Amygdala (tissue), 56 donors: ENCODE measurements at regions not wholly inside any gene's neighbourhood (a gene's known extent, or its start where the extent isn't known, plus 50 kb on each side); places are given as distances from the start of the nearest gene placed in this dataset.

Experiments used
- DNase-seq, 56 donors: peaks; one replicate each; lab custom pipeline; 2025; lab: John Stamatoyannopoulos, UW

GRCh38 chr15:93307513-93307912 is 218.5 kb upstream of the RGMA start:
- no peak for DNase-seq

- DNase-seq: no peak
Measured at GRCh38 chr15:93305306-93305705, 216.3 kb upstream of the RGMA start.

- peak in 50 of 56 donors; percentile 32 to 91 (median 64) for DNase-seq
Measured at GRCh38 chr15:93302080-93302765, 213.2 kb upstream of the RGMA start.

- DNase-seq: no peak
Measured at GRCh38 chr15:93300796-93301195, 211.8 kb upstream of the RGMA start.

DNA sequence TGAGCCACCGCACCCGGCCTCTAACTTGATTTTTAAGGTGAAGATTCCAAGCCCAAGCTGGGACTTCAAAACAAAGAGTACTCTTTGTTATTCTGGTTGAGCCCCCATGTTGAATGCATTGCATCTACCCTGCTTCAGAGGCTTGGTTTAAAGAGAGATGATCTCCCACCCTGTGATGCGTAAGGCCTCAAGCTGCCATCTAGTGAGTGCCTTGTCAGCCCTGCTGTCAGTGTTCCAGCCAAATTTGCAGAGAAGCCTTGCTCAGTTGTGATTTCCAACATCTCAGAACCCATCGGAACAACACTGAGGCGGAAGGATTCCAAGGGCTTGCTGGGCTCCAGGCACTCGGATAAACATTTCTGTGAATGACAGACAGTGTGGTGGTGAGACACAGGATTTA is 210.7 kb upstream of the RGMA start:
- no peak for DNase-seq

DNA sequence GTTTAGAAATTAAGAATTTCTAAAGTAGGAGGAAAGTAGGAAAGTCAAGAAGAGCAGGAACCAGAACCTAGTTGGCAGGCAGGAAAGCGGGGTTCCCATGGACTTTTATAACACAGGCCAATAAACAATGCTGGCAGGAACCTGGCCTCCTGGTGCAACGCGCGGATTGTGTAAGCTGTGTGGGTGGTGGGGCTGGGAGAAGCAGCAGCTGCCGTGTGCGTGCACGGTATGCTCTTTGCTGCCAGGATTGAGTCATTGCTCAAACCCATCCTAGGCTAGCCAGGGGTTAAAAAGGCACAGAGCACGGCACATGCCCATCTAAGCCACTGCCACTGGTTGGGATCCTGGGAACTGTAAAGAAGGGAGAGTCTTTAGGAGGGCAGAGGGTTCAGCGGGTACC is 209.9 kb upstream of the RGMA start:
- no peak for DNase-seq

DNA sequence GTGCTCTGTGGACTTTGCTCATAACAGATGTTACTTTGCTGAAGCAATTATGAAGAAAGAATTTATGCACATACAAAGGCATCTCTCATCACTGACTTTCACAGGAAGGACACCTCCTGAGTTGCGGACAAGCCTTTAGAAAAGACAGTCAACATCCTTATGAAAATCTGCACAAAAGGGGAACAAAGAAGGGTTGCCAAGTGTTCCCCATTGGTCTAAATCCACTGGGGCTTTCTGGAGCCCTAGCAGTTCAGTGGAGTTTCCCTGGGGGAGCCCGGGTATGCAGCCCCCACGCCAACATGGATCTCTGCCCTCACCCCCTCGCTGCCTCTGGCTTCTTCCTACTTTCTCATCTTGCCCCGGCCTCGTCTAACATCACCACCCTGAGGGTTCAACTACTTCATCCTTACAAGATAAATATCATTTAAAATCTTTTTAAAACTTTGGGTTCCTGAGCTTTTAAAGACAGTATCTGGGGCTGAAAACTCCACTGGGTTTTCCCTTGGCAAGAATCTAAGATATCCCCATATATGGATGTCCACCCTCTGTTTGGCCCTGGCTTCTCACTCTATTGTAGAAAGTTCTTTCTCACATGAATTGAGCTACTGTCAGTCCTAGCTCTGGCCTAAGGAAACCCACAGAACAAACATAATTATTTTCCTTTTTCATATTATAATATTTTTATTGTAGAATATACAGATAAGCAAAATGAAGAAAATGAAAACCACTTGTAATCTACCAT is 207.9 kb upstream of the RGMA start:
- DNase-seq: no peak

DNA sequence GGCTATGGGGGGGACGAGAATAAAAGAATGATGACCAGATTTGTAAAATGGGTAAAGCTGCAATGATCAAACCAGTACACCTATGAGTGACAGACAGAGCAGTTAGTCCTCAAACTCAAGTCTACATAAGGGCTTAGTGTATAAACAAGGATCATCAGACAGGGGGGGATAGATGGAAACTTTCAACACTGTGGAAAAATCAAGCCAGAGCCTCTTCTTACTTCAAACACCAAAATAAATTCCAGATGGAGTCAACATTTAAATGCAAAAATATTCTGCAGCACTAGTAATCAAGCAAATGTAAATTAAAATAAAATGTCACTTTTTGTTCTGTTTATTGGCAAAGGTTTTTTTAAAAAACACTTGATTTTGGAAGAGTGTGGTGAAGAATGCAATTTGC is 205.9 kb upstream of the RGMA start:
- no peak for DNase-seq

DNA sequence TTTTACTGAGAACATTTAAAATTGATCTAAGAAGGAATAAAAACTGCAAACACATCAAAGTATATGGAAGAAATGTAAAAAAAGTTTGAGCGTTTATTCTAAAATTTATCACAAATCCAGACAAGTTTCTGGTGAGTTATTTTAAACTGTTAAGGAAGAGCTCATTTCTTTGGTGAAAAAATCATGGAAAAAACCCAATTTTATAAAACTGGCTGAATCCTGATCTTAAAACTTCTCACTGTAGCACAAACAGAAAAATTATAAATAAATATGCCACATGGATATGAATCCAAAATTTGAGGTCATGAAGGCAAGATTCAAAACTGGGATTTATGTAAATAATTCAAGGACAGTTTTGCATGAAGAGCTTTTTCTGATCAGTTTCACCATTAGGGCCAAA is 205.1 kb upstream of the RGMA start:
- no peak for DNase-seq

- DNase-seq: no peak
Measured at GRCh38 chr15:93291380-93291779, 202.4 kb upstream of the RGMA start.

GRCh38 chr15:93290618-93290946 is 201.6 kb upstream of the RGMA start:
- DNase-seq: no peak

- no peak for DNase-seq
Measured at GRCh38 chr15:93289941-93290617, 201.1 kb upstream of the RGMA start.

- DNase-seq: peak in 31 of 56 donors; percentile 6 to 70 (median 34)
Measured at GRCh38 chr15:93288728-93289294, 199.8 kb upstream of the RGMA start.

GRCh38 chr15:93286446-93286845 is 197.4 kb upstream of the RGMA start:
- DNase-seq: no peak

DNA sequence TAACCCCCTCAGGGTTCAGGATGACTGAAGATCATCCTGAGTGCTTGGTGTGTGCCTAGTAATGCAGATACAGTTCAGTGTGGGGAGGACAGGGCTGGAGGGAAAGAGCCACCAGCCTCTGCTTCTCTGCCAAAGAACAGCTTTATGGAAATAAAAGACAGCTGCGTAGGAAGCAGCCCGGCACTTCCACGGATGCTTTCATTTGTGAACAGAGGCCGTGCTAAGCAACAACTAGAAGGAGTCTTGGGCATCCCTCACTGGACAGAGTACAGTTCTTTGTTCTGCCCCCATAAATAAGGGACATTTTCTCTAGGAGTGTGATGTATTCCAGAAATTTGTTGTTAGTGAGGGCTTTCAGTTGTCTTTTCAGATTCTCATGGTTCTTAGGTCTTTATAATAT is 194.8 kb upstream of the RGMA start:
- peak in 4 of 56 donors; percentile 3 to 23 (median 11) for DNase-seq

DNA sequence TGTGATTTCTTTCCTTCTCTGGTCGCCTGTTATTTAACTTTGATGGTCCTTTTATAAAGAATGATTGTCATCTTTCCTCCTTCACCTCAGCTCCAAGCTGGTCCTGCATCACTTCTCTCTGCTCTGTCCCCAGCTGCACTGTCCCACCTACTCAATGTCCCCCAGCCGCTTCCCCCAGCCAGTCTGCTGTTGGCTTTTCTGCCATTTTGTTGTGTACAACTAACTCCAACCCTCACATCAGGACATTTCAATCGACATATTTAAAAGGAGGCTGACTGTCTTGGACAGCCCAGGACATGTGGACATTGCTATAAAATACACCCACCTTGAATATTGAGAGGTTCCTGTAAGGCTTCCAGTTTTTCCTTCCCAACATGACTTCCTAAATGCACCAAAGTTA is 193.8 kb upstream of the RGMA start:
- DNase-seq: no peak

DNA sequence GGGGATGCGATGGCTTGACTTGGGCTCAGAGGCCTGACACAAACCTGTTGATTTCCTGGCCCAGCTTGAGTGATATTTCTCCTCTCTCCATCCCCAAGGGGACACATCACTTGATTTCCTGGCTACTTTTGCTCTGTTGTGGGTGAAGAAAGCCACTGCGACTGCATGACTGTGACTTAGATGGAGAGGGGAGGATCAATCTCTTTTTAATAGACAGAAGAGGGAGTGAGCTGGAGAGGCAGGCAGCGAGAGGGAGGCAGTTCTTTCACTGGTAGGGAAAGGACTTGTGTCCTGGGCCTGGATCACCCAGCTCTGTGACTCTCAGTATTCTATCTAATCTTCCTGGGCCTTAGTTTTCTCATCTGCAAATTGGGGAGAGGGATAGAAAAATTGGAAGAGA is 189.8 kb upstream of the RGMA start:
- DNase-seq: no peak

DNA sequence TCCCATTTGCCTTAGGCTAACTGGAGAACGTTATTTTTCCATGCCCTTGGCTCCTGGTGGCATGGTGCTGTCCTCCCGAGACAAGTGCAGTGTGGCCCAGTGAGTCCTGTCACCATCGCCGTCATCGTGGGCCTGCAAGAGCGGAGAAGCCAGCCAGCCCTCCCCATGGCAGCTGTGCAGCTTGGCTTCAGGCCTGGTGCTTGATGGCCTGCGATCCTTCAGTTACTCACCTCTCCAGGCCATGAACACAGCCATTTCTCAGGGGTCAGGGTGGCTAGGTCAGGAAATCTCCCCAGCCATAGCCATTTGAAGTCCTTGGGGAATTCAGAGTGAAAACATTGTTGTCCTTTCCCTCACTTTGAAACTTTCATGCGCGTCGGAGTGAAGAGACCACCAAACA is 189.0 kb upstream of the RGMA start:
- DNase-seq: no peak

DNA sequence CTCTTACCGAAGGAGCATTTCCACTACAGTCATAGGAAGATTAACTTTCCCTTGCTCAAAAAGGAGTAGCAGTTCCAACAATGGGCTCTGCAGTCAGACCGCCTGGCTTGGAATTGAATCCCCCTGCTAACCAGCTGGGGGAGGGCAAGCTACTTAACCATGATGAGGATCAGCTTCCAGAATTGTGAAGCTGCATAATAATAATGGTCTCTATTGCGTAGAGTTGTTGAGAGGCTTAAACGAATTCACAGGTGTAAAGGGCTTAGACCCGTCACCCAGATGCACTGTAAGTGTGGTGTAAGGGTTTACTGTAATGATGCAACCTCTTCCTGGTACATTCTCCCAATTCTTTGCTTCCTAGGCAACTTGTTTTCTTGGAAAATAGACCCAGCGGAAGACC is 185.2 kb upstream of the RGMA start:
- no peak for DNase-seq

- DNase-seq: no peak
Measured at GRCh38 chr15:93271871-93272270, 182.9 kb upstream of the RGMA start.

- DNase-seq: no peak
Measured at GRCh38 chr15:93270937-93271467, 182.0 kb upstream of the RGMA start.
